OCI-LY1 (cell line): ENCODE measurements at regions not wholly inside any gene's neighbourhood (a gene's known extent, or its start where the extent isn't known, plus 50 kb on each side); places are given as distances from the start of the nearest gene placed in this dataset.

Source experiments
- H2AFZ ChIP-seq: fragments of 200-600 bp; sonication (generic), shearing (Covaris generic); 2 replicates; pipeline ENCODE4 v1.6.0; 2014; ENCODE audit warnings: antibody characterized with exemption, mild to moderate bottlenecking, low read length
- H3F3A ChIP-seq: fragments of 200-600 bp; sonication (generic), shearing (Covaris generic); 2 replicates; pipeline ENCODE4 v1.6.0; 2014; ENCODE audit warnings: mild to moderate bottlenecking, antibody characterized with exemption, low read length, moderate library complexity; ENCODE audit not compliant: insufficient read depth
- H3K27ac ChIP-seq: fragments of 200-600 bp; sonication (generic); 2 replicates; pipeline ENCODE4 v1.5.1; 2014; ENCODE audit warnings: low read length, mixed run types, mild to moderate bottlenecking, low read depth; ENCODE audit not compliant: poor library complexity, severe bottlenecking
- H3K27me3 ChIP-seq: fragments of 200-600 bp; sonication (generic); 2 replicates; pipeline ENCODE4 v1.6.0; 2014; ENCODE audit warnings: antibody characterized with exemption, mild to moderate bottlenecking, low read length, moderate library complexity; ENCODE audit not compliant: insufficient read depth
- H3K36me3 ChIP-seq: fragments of 200-600 bp; sonication (generic); 2 replicates; pipeline ENCODE4 v1.6.1; 2014; ENCODE audit warnings: mild to moderate bottlenecking, antibody characterized with exemption, low read length, moderate library complexity, mixed read lengths; ENCODE audit not compliant: insufficient read depth
- H3K4me1 ChIP-seq: fragments of 200-600 bp; sonication (generic); 2 replicates; pipeline ENCODE4 v1.5.1; 2014; ENCODE audit warnings: mild to moderate bottlenecking, low read length, moderate library complexity; ENCODE audit not compliant: insufficient read depth, severe bottlenecking
- H3K4me2 ChIP-seq: fragments of 200-600 bp; sonication (generic), shearing (Covaris generic); 2 replicates; pipeline ENCODE4 v1.6.1; 2014; ENCODE audit warnings: low read length
- H3K4me3 ChIP-seq: fragments of 200-600 bp; sonication (generic); 2 replicates; pipeline ENCODE4 v1.5.1; 2014; ENCODE audit warnings: low read length, low read depth, mild to moderate bottlenecking, mixed read lengths; ENCODE audit not compliant: poor library complexity, severe bottlenecking
- H3K79me2 ChIP-seq: fragments of 200-600 bp; shearing (Covaris generic); 2 replicates; pipeline ENCODE4 v1.6.1; 2016; ENCODE audit warnings: mixed run types, low read length, mixed read lengths; ENCODE audit not compliant: insufficient read depth
- H3K9ac ChIP-seq: fragments of 200-600 bp; sonication (generic), shearing (Covaris generic); 2 replicates; pipeline ENCODE4 v1.6.1; 2014; ENCODE audit warnings: mild to moderate bottlenecking, low read length, mixed read lengths
- H3K9me2 ChIP-seq: fragments of 200-600 bp; sonication (generic), shearing (Covaris generic); 2 replicates; pipeline ENCODE4 v1.6.1; 2014; ENCODE audit warnings: low read depth, mild to moderate bottlenecking, low read length, mixed read lengths
- H3K9me3 ChIP-seq: fragments of 200-600 bp; shearing (Covaris generic); 2 replicates; pipeline ENCODE4 v1.6.1; 2014; ENCODE audit warnings: low read length, mixed read lengths
- H4K20me1 ChIP-seq: fragments of 200-600 bp; sonication (generic), shearing (Covaris generic); 2 replicates; pipeline ENCODE4 v1.6.0; 2016; ENCODE audit warnings: mild to moderate bottlenecking, low read length; ENCODE audit not compliant: insufficient read depth
- CTCF ChIP-seq: fragments of 200-600 bp; sonication (generic), shearing (Covaris generic); IDR thresholded peaks from 2 replicates; pipeline ENCODE4 v1.5.1; 2017; ENCODE audit warnings: mild to moderate bottlenecking, antibody characterized with exemption, low read length, moderate library complexity, mixed read lengths
- EZH2 ChIP-seq: fragments of 200-600 bp; sonication (generic), shearing (Covaris generic); IDR thresholded peaks from 2 replicates; pipeline ENCODE4 v1.8.0; 2017; ENCODE audit warnings: borderline replicate concordance, mixed run types, mild to moderate bottlenecking, antibody characterized with exemption, low read length, moderate library complexity, mixed read lengths

- Histone ChIP-seq H3K9me3 (no peaks in the 10 kb centered on the region), H3K79me2 (no peaks in the 10 kb centered on the region), H3K4me3 (no peak overlapping the region), H3K4me2 (no peak overlapping the region), H3F3A (no peaks in the 10 kb centered on the region), H3K9me2 (no peaks in the 10 kb centered on the region), H3K27me3 (no peaks in the 10 kb centered on the region), H4K20me1 (no peaks in the 10 kb centered on the region), H3K27ac (no peak overlapping the region), H3K36me3 (no peaks in the 10 kb centered on the region), H3K4me1 (peaks cover 7% of the 10 kb centered on the region), H3K9ac (no peak overlapping the region), H2AFZ (no peak overlapping the region)
- TF ChIP-seq EZH2 = no peak
- no peak for TF ChIP-seq CTCF
These were observed 144.7 kb upstream of the FUT8 start for GRCh38 chr14:65267856-65268255.

- Histone ChIP-seq H4K20me1 (no peaks in the 10 kb centered on the region), H3F3A (no peaks in the 10 kb centered on the region), H3K27ac (no peak overlapping the region), H3K4me1 (peaks cover 7% of the 10 kb centered on the region), H3K9ac (no peak overlapping the region), H3K9me3 (no peaks in the 10 kb centered on the region), H3K4me3 (no peak overlapping the region), H3K79me2 (no peaks in the 10 kb centered on the region), H3K4me2 (no peak overlapping the region), H3K27me3 (no peaks in the 10 kb centered on the region), H2AFZ (no peak overlapping the region), H3K9me2 (no peaks in the 10 kb centered on the region), H3K36me3 (no peaks in the 10 kb centered on the region)
- TF ChIP-seq CTCF (no peak), EZH2 (no peak)
These were observed 143.9 kb upstream of the FUT8 start for GRCh38 chr14:65268594-65268993.

- no peak overlapping the region for H3K4me2 ChIP-seq
- no peaks in the 10 kb centered on the region for H3K9me2 ChIP-seq
- peaks cover 7% of the 10 kb centered on the region for H3K4me1 ChIP-seq
- H3K36me3 ChIP-seq = no peaks in the 10 kb centered on the region
- TF ChIP-seq EZH2 (no peak), CTCF (no peak)
- H3K9me3 ChIP-seq = no peaks in the 10 kb centered on the region
- no peaks in the 10 kb centered on the region for H3K79me2 ChIP-seq
- H4K20me1 ChIP-seq = no peaks in the 10 kb centered on the region
- H3K9ac ChIP-seq = no peak overlapping the region
- H3K4me3 ChIP-seq = no peak overlapping the region
- no peak overlapping the region for H2AFZ ChIP-seq
- no peak overlapping the region for H3K27ac ChIP-seq
- H3K27me3 ChIP-seq = no peaks in the 10 kb centered on the region
- no peaks in the 10 kb centered on the region for H3F3A ChIP-seq
These were observed 142.8 kb upstream of the FUT8 start for GRCh38 chr14:65269732-65270131.
